C4-2B (cell line): ENCODE measurements at regions not wholly inside any gene's neighbourhood (a gene's known extent, or its start where the extent isn't known, plus 50 kb on each side); places are given as distances from the start of the nearest gene placed in this dataset.

Experiments
- H3K27ac ChIP-seq: fragments of 450-650 bp; 2 replicates; pipeline ENCODE4 v1.5.1; 2017
- ZFX ChIP-seq: fragments of 450-650 bp; IDR thresholded peaks from 2 replicates; pipeline ENCODE4 v1.6.1; 2017
- TF ChIP-seq, protein P1 (sequence below): fragments of 450-650 bp; conservative IDR thresholded peaks from 2 replicates; pipeline ENCODE4 v1.5.1; 2017; ENCODE audit warnings: mild to moderate bottlenecking

DNA sequence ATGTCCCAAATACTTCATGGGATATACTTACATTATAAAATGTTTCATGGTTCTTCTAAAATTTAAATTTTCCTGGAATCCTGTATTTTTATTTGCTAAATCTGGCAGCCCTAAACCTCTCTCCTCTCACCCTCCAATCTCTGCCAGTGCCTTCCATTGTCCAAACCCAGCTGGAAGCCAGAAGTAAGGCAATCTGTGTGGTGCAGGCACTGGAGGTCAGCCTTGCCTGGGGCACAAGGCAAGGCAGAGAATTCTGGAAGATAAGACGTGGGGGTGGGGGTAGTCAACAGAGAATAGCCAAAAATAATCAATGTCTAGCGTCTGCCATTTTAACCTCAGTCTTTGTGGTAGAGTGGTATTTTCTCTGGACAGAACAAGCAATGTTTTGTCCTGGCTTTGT, 381.7 kb downstream of the GPAM start:
- no peak overlapping the region for H3K27ac ChIP-seq
- no peak for TF ChIP-seq ZFX
- TF ChIP-seq, protein P1, sequence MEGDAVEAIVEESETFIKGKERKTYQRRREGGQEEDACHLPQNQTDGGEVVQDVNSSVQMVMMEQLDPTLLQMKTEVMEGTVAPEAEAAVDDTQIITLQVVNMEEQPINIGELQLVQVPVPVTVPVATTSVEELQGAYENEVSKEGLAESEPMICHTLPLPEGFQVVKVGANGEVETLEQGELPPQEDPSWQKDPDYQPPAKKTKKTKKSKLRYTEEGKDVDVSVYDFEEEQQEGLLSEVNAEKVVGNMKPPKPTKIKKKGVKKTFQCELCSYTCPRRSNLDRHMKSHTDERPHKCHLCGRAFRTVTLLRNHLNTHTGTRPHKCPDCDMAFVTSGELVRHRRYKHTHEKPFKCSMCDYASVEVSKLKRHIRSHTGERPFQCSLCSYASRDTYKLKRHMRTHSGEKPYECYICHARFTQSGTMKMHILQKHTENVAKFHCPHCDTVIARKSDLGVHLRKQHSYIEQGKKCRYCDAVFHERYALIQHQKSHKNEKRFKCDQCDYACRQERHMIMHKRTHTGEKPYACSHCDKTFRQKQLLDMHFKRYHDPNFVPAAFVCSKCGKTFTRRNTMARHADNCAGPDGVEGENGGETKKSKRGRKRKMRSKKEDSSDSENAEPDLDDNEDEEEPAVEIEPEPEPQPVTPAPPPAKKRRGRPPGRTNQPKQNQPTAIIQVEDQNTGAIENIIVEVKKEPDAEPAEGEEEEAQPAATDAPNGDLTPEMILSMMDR: no peak

DNA sequence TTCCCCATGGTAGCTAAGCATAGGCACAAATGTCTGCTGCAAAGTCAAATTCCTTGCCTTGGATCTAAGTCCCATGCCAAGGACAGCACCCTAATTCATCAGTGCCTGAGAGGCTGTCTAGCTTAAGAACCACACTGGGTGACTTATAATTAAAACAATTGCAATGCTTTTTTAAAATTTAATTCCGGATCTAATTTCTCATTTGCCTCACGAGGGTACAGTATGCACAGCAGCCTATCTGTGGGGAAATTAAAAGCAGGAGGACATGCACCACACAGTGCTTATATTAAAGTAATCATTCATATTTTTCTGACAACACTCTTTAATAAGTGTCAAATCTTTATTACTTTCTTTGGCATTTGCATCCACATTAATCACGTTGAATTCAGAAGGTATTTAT, 378.8 kb downstream of the GPAM start:
- no peak overlapping the region for H3K27ac ChIP-seq
- TF ChIP-seq ZFX: no peak
- TF ChIP-seq, protein P1: no peak

DNA sequence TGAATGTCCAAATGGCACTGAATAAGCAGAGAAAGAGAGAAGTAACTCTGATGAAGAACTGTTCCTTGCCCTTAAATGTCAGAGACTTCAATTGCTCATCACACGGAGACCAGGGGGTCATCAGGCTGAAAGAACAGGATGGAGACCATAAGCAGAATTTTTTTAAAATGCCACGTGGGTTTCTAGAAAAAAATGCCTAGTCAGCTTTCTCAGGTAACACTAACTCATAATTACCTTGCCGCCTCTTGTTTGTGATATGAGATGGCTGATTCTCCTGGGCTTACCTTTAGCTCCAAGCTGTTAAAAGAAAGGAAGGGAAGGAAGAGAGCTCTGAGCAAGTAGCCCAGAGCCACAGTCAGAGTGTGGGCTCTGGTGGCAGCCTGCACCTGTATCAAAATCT, 372.0 kb downstream of the GPAM start:
- TF ChIP-seq, protein P1: no peak
- no peak for TF ChIP-seq ZFX
- H3K27ac ChIP-seq: no peak overlapping the region

DNA sequence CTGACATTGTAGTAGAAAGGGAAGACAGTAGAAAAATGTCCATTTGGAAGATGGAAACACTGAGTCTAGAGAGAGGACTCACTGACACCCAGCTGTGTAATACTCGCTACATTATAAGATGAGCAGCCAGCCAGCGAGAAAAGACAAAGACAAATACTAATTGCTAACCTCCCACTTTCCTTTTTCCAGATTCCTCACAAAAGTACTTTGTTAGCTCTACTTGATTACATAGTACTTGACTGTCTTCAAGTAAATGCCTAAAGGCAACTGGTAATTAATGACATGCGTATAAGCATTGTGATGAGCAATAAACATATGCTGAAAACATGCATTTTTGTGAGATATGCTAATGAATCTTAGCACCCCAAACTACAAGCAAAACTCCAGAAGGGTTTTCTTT, 363.1 kb downstream of the GPAM start:
- TF ChIP-seq, protein P1: no peak
- no peak for TF ChIP-seq ZFX
- no peak overlapping the region for H3K27ac ChIP-seq

DNA sequence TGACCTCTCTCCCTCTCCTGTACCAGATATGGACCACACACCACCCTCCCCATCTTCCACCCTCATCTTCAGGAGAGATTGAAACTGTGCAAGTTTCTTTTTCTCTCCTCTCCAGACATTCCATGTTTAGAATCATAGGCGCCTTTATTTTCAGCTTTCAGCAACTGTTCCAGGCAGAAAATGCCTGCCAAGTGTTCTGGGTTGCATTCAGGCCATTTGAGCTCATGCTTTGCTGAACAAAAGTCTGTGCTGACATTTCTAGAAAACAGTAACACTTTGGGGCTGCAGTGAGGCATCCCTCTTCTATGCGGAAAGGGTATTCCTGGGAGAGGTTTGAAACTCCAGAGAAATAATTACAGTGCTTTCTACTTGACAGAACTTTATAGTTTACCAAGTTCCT, 361.7 kb downstream of the GPAM start:
- TF ChIP-seq, protein P1: no peak
- no peak for TF ChIP-seq ZFX
- H3K27ac ChIP-seq: no peak overlapping the region

DNA sequence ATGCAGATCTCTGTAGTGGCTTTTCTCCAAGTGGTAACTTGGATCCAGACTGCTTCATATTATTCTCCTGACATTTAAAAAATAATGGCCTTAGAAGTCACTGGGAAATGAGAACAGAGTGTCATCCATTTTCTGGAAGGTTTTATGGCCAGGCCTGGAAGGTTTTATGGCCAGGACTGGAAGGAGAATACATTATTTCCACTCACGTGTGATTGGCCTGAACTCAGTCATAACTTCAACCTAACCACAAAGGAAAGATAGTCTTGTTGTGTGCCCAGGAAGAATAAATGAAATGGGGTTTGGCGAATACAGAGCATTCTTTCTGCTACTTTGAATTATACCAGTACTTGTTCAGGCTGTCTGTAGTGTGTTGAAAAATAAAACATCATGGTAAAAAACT, 360.9 kb downstream of the GPAM start:
- TF ChIP-seq, protein P1: no peak
- no peak overlapping the region for H3K27ac ChIP-seq

DNA sequence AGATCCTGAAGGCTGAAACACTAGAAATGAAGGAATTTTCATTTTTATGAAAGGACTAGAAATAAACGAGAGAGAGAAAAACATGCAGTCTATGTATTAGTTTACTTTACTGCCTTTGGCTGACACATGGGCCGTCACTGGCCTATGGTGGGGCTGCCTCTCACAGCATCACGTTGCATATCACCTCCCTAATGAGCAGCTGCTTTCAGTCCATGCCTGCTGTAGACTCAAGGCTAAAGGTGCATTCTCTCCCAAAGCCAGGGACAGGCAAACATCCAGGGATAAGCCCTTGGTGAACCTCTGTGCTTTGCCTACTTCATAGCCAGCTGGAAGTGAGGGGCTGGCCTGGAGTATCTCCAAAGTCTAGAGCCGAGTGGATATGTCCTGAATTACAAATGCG, 359.4 kb downstream of the GPAM start:
- TF ChIP-seq, protein P1: no peak
- TF ChIP-seq ZFX: no peak
- no peak overlapping the region for H3K27ac ChIP-seq
